ENCODE measurements at regions not wholly inside any gene's neighbourhood (a gene's known extent, or its start where the extent isn't known, plus 50 kb on each side); places are given as distances from the start of the nearest gene placed in this dataset.

- H2AFZ ChIP-seq (ENCODE audit: low read depth) = no peak overlapping the region
- H3K36me3 ChIP-seq (ENCODE audit: insufficient read depth) = no peaks in the 10 kb centered on the region
- no peaks in the 10 kb centered on the region for H3K4me1 ChIP-seq (ENCODE audit: low read depth, poor library complexity, severe bottlenecking)
- TF ChIP-seq, protein P1, sequence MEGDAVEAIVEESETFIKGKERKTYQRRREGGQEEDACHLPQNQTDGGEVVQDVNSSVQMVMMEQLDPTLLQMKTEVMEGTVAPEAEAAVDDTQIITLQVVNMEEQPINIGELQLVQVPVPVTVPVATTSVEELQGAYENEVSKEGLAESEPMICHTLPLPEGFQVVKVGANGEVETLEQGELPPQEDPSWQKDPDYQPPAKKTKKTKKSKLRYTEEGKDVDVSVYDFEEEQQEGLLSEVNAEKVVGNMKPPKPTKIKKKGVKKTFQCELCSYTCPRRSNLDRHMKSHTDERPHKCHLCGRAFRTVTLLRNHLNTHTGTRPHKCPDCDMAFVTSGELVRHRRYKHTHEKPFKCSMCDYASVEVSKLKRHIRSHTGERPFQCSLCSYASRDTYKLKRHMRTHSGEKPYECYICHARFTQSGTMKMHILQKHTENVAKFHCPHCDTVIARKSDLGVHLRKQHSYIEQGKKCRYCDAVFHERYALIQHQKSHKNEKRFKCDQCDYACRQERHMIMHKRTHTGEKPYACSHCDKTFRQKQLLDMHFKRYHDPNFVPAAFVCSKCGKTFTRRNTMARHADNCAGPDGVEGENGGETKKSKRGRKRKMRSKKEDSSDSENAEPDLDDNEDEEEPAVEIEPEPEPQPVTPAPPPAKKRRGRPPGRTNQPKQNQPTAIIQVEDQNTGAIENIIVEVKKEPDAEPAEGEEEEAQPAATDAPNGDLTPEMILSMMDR (conservative IDR thresholded peaks at IDR 0.05; ENCODE audit: low read depth, low read length) = no peak
- no peak overlapping the region for H3K9ac ChIP-seq
- H3K4me2 ChIP-seq = no peak overlapping the region
- no peak overlapping the region for H3K4me3 ChIP-seq (IDR thresholded peaks at IDR 0.05; ENCODE audit: insufficient read depth, low read depth, low read length)
- no peaks in the 10 kb centered on the region for H3K79me2 ChIP-seq (ENCODE audit: insufficient read depth, low read depth)
- H3K27ac ChIP-seq = no peak overlapping the region
- H4K20me1 ChIP-seq (ENCODE audit: insufficient read depth) = no peaks in the 10 kb centered on the region
- no peaks in the 10 kb centered on the region for H3K27me3 ChIP-seq (ENCODE audit: insufficient read depth, low read depth)
Observed at GRCh38 chr9:17978773-17979172, 399.9 kb downstream of the SH3GL2 start.

DNA sequence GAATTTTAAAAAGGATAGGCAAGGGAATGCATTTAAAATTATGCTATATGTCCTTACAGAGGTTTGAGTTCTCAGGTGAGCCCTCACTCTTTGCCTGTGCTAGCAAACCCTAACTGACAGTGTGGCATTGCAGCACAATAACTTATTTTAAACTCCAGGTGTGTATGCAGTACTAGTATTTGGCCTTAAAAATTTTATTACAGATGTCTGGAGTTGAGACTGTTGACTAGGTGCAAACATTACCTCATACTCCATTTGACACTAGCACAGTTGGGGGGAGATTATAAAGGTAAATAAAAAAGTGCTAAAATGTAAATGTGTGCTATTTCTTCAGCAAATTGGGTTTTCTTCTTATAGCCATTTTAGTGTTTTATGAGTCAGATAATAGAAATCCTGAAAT, 407.7 kb downstream of the SH3GL2 start:
- Histone ChIP-seq H3K79me2 (ENCODE audit: insufficient read depth, low read depth) (no peaks in the 10 kb centered on the region), H3K27me3 (ENCODE audit: insufficient read depth, low read depth) (no peaks in the 10 kb centered on the region), H3K4me1 (ENCODE audit: low read depth, poor library complexity, severe bottlenecking) (no peaks in the 10 kb centered on the region), H3K36me3 (ENCODE audit: insufficient read depth) (no peaks in the 10 kb centered on the region), H3K27ac (no peak overlapping the region), H3K4me3 (IDR thresholded peaks at IDR 0.05; ENCODE audit: insufficient read depth, low read depth, low read length) (no peak overlapping the region), H4K20me1 (ENCODE audit: insufficient read depth) (no peaks in the 10 kb centered on the region), H3K9ac (no peak overlapping the region), H3K4me2 (no peak overlapping the region), H2AFZ (ENCODE audit: low read depth) (no peak overlapping the region)
- TF ChIP-seq, protein P1 (conservative IDR thresholded peaks at IDR 0.05; ENCODE audit: low read depth, low read length) = no peak

DNA sequence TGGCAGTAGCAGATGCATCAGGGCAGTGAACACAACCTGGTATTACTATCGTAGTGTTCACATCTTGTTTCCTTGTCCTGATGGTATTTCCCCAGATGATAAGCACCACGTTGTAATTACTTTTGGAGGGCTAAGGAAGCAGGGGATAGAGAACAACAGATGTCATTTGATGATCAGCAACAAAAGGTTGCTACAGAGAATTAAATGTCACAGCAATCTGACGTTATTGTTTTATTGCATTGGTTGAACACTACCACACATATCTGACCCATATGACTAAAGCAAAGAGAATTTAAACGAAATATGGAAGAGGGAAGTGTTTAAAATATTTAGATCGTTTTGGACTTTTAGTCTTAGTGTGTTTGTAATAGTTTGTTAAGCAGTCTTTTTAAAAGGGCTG, 408.3 kb downstream of the SH3GL2 start:
- Histone ChIP-seq H3K27me3 (ENCODE audit: insufficient read depth, low read depth) (no peaks in the 10 kb centered on the region), H3K79me2 (ENCODE audit: insufficient read depth, low read depth) (no peaks in the 10 kb centered on the region), H3K27ac (no peak overlapping the region), H3K4me1 (ENCODE audit: low read depth, poor library complexity, severe bottlenecking) (no peaks in the 10 kb centered on the region), H3K36me3 (ENCODE audit: insufficient read depth) (no peaks in the 10 kb centered on the region), H3K4me3 (IDR thresholded peaks at IDR 0.05; ENCODE audit: insufficient read depth, low read depth, low read length) (no peak overlapping the region), H4K20me1 (ENCODE audit: insufficient read depth) (no peaks in the 10 kb centered on the region), H2AFZ (ENCODE audit: low read depth) (no peak overlapping the region), H3K4me2 (no peak overlapping the region), H3K9ac (no peak overlapping the region)
- TF ChIP-seq, protein P1 (conservative IDR thresholded peaks at IDR 0.05; ENCODE audit: low read depth, low read length) = no peak

- Histone ChIP-seq H3K36me3 (ENCODE audit: insufficient read depth) (no peaks in the 10 kb centered on the region), H4K20me1 (ENCODE audit: insufficient read depth) (no peaks in the 10 kb centered on the region), H3K27me3 (ENCODE audit: insufficient read depth, low read depth) (no peaks in the 10 kb centered on the region), H3K4me3 (IDR thresholded peaks at IDR 0.05; ENCODE audit: insufficient read depth, low read depth, low read length) (no peak overlapping the region), H3K27ac (no peak overlapping the region), H2AFZ (ENCODE audit: low read depth) (no peak overlapping the region), H3K9ac (no peak overlapping the region), H3K4me2 (no peak overlapping the region), H3K4me1 (ENCODE audit: low read depth, poor library complexity, severe bottlenecking) (no peaks in the 10 kb centered on the region), H3K79me2 (ENCODE audit: insufficient read depth, low read depth) (no peaks in the 10 kb centered on the region)
- TF ChIP-seq, protein P1 (conservative IDR thresholded peaks at IDR 0.05; ENCODE audit: low read depth, low read length) = no peak
Observed at GRCh38 chr9:17988489-17988888, 409.6 kb downstream of the SH3GL2 start.
